GM21423 (cell line): ENCODE measurements at regions not wholly inside any gene's neighbourhood (a gene's known extent, or its start where the extent isn't known, plus 50 kb on each side); places are given as distances from the start of the nearest gene placed in this dataset.

Source experiments
- ATAC-seq: cut with Tn5 transposase; IDR thresholded peaks from one replicate; pipeline ENCODE4 v1.9.1; 2021; ENCODE audit warnings: mild to moderate bottlenecking, moderate library complexity; ENCODE audit not compliant: unreplicated experiment

- no peak for ATAC-seq
Observed at GRCh38 chr1:94326329-94326728, 88.9 kb upstream of the ARHGAP29 start.

- ATAC-seq = no peak
Observed at GRCh38 chr1:94325377-94326302, 88.3 kb upstream of the ARHGAP29 start.

GRCh38 chr1:94324178-94324544, 86.8 kb upstream of the ARHGAP29 start:
- no peak for ATAC-seq

GRCh38 chr1:94323311-94324177, 86.2 kb upstream of the ARHGAP29 start:
- ATAC-seq = no peak

- no peak for ATAC-seq
Observed at GRCh38 chr1:94322696-94323095, 85.3 kb upstream of the ARHGAP29 start.

GRCh38 chr1:94321662-94322061, 84.3 kb upstream of the ARHGAP29 start:
- no peak for ATAC-seq

GRCh38 chr1:94319319-94320102, 82.1 kb upstream of the ARHGAP29 start:
- no peak for ATAC-seq

- ATAC-seq = no peak
Observed at GRCh38 chr1:94318505-94319030, 81.2 kb upstream of the ARHGAP29 start.

- ATAC-seq = no peak
Observed at GRCh38 chr1:94317790-94318188, 80.4 kb upstream of the ARHGAP29 start.

- no peak for ATAC-seq
Observed at GRCh38 chr1:94316836-94317789, 79.7 kb upstream of the ARHGAP29 start.

GRCh38 chr1:94316183-94316582, 78.8 kb upstream of the ARHGAP29 start:
- no peak for ATAC-seq

- ATAC-seq = no peak
Observed at GRCh38 chr1:94315552-94316116, 78.2 kb upstream of the ARHGAP29 start.

GRCh38 chr1:94314222-94314858, 77.0 kb upstream of the ARHGAP29 start:
- ATAC-seq = no peak

- ATAC-seq = no peak
Observed at GRCh38 chr1:94310570-94311270, 73.3 kb upstream of the ARHGAP29 start.

GRCh38 chr1:94309829-94310569, 72.6 kb upstream of the ARHGAP29 start:
- no peak for ATAC-seq

- no peak for ATAC-seq
Observed at GRCh38 chr1:94309216-94309615, 71.8 kb upstream of the ARHGAP29 start.

- ATAC-seq = no peak
Observed at GRCh38 chr1:94306521-94306920, 69.1 kb upstream of the ARHGAP29 start.

- no peak for ATAC-seq
Observed at GRCh38 chr1:94305704-94306103, 68.3 kb upstream of the ARHGAP29 start.
